Esophagus squamous epithelium (tissue), 4 donors: ENCODE measurements at regions not wholly inside any gene's neighbourhood (a gene's known extent, or its start where the extent isn't known, plus 50 kb on each side); places are given as distances from the start of the nearest gene placed in this dataset.

ENCODE experiments used
- POLR2A ChIP-seq, 4 donors: fragments of 450-650 bp; IDR thresholded peaks; one replicate each; pipeline ENCODE4 v1.6.1; 2017; ENCODE audit warnings: antibody characterized with exemption in 4 of 4, mild to moderate bottlenecking in 4 of 4, moderate library complexity in 3 of 4
- TF ChIP-seq, protein P1 (sequence below), 6 experiments: fragments of 450-650 bp in 4 of 6; fragments of 200-600 bp in 2 of 6; sonication (generic) in 2 of 6; IDR thresholded peaks; one replicate each; pipeline ENCODE4 v1.5.1; 2016 to 2019; ENCODE audit warnings: antibody characterized with exemption in 6 of 6, mild to moderate bottlenecking in 4 of 6, moderate library complexity in 4 of 6

DNA sequence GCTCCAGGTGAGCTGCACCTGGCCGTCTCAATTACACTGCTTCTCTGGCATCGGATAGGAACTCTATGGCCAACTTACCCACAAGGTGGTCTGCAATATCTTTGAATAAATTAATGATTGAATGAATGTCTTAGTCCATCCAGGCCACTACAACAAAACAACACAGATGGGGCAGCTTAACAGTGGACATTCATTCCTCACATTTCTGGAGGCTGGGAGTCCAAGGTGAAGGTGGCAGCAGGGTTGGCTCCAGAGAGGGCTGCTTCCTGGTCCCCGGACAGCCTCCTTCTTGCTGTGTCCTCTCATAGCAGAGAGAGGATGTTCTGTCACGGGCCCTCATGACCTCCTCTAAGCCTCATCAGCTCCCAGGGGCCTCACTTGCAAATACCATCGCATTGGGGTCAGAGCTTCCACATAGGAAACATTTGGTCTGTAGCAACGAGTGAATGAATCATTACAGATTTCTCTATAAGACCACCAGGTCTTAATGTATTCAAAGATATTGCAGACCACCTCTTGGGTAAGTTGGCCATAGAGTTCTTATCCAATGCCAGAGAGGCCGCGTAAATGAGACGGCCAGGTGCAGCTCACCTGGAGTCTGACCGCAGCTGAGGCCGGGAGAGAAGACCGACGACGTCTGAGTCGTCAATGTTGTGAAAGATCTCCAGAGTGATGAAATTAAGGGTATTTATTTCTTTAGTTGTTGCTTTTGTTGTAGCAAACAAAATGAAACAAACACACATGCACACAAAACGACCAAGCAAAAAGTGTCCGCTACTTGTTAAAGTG is 182.7 kb upstream of the C14orf180 start:
- TF ChIP-seq, protein P1, sequence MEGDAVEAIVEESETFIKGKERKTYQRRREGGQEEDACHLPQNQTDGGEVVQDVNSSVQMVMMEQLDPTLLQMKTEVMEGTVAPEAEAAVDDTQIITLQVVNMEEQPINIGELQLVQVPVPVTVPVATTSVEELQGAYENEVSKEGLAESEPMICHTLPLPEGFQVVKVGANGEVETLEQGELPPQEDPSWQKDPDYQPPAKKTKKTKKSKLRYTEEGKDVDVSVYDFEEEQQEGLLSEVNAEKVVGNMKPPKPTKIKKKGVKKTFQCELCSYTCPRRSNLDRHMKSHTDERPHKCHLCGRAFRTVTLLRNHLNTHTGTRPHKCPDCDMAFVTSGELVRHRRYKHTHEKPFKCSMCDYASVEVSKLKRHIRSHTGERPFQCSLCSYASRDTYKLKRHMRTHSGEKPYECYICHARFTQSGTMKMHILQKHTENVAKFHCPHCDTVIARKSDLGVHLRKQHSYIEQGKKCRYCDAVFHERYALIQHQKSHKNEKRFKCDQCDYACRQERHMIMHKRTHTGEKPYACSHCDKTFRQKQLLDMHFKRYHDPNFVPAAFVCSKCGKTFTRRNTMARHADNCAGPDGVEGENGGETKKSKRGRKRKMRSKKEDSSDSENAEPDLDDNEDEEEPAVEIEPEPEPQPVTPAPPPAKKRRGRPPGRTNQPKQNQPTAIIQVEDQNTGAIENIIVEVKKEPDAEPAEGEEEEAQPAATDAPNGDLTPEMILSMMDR (IDR thresholded peaks at IDR 0.05), result no peak
- TF ChIP-seq POLR2A (IDR thresholded peaks at IDR 0.05), result no peak
